HG02759 (cell line): ENCODE measurements at regions not wholly inside any gene's neighbourhood (a gene's known extent, or its start where the extent isn't known, plus 50 kb on each side); places are given as distances from the start of the nearest gene placed in this dataset.

Experiments
- ATAC-seq: cut with Tn5 transposase; IDR thresholded peaks from one replicate; pipeline ENCODE4 v1.9.1; 2021; ENCODE audit warnings: mild to moderate bottlenecking, moderate library complexity; ENCODE audit not compliant: unreplicated experiment

GRCh38 chr1:57772580-57773195 lies 348.8 kb upstream of the DAB1 start:
- no peak for ATAC-seq

- ATAC-seq, result no peak
Observed at GRCh38 chr1:57770772-57771171, 346.9 kb upstream of the DAB1 start.

- ATAC-seq, result no peak
Observed at GRCh38 chr1:57770236-57770635, 346.4 kb upstream of the DAB1 start.

- ATAC-seq, result no peak
Observed at GRCh38 chr1:57761628-57762027, 337.8 kb upstream of the DAB1 start.

- ATAC-seq, result no peak
Observed at GRCh38 chr1:57752843-57753242, 329.0 kb upstream of the DAB1 start.

GRCh38 chr1:57748719-57749118 lies 324.9 kb upstream of the DAB1 start:
- no peak for ATAC-seq

- no peak for ATAC-seq
Observed at GRCh38 chr1:57747818-57748217, 324.0 kb upstream of the DAB1 start.

- ATAC-seq, result peak; percentile 83
Observed at GRCh38 chr1:57741521-57741920, 317.7 kb upstream of the DAB1 start.

- no peak for ATAC-seq
Observed at GRCh38 chr1:57736940-57737339, 313.1 kb upstream of the DAB1 start.

GRCh38 chr1:57729181-57729580 lies 305.3 kb upstream of the DAB1 start:
- no peak for ATAC-seq

GRCh38 chr1:57727121-57727520 lies 303.3 kb upstream of the DAB1 start:
- ATAC-seq, result no peak

GRCh38 chr1:57725318-57725717 lies 301.5 kb upstream of the DAB1 start:
- no peak for ATAC-seq

- no peak for ATAC-seq
Observed at GRCh38 chr1:57724535-57724934, 300.7 kb upstream of the DAB1 start.

- ATAC-seq, result no peak
Observed at GRCh38 chr1:57722285-57722978, 298.6 kb upstream of the DAB1 start.

GRCh38 chr1:57721001-57721400 lies 297.1 kb upstream of the DAB1 start:
- no peak for ATAC-seq

- ATAC-seq, result no peak
Observed at GRCh38 chr1:57719274-57719673, 295.4 kb upstream of the DAB1 start.

- no peak for ATAC-seq
Observed at GRCh38 chr1:57713501-57713900, 289.6 kb upstream of the DAB1 start.

GRCh38 chr1:57712846-57713245 lies 289.0 kb upstream of the DAB1 start:
- ATAC-seq, result no peak

GRCh38 chr1:57711326-57711725 lies 287.5 kb upstream of the DAB1 start:
- no peak for ATAC-seq

GRCh38 chr1:57707631-57708030 lies 283.8 kb upstream of the DAB1 start:
- ATAC-seq, result no peak

- no peak for ATAC-seq
Observed at GRCh38 chr1:57704811-57705210, 281.0 kb upstream of the DAB1 start.

- ATAC-seq, result no peak
Observed at GRCh38 chr1:57704231-57704630, 280.4 kb upstream of the DAB1 start.

GRCh38 chr1:57696904-57697303 lies 273.0 kb upstream of the DAB1 start:
- no peak for ATAC-seq
